Vagina (tissue), 2 donors: ENCODE measurements at regions not wholly inside any gene's neighbourhood (a gene's known extent, or its start where the extent isn't known, plus 50 kb on each side); places are given as distances from the start of the nearest gene placed in this dataset.

Source experiments
- POLR2A ChIP-seq, 2 donors: fragments of 450-650 bp; IDR thresholded peaks; one replicate each; pipeline ENCODE4 v1.6.1; 2017; ENCODE audit warnings: antibody characterized with exemption in 2 of 2, mild to moderate bottlenecking in 2 of 2, moderate library complexity in 2 of 2
- POLR2AphosphoS5 ChIP-seq, 2 donors: sonication (generic); formaldehyde crosslinking; IDR thresholded peaks; one replicate each; pipeline ENCODE4 v1.9.0; 2017; ENCODE audit warnings: antibody characterized with exemption in 2 of 2, mild to moderate bottlenecking in 2 of 2, low read depth in 1 of 2; ENCODE audit not compliant: insufficient read depth in 1 of 2
- TF ChIP-seq, protein P1 (sequence below), 3 experiments: fragments of 450-650 bp in 2 of 3; fragments of 200-600 bp in 1 of 3; sonication (generic) in 1 of 3; IDR thresholded peaks; one replicate each; pipeline ENCODE4 v1.5.1; 2017 to 2019; ENCODE audit warnings: antibody characterized with exemption in 3 of 3, mild to moderate bottlenecking in 2 of 3, moderate library complexity in 2 of 3

DNA sequence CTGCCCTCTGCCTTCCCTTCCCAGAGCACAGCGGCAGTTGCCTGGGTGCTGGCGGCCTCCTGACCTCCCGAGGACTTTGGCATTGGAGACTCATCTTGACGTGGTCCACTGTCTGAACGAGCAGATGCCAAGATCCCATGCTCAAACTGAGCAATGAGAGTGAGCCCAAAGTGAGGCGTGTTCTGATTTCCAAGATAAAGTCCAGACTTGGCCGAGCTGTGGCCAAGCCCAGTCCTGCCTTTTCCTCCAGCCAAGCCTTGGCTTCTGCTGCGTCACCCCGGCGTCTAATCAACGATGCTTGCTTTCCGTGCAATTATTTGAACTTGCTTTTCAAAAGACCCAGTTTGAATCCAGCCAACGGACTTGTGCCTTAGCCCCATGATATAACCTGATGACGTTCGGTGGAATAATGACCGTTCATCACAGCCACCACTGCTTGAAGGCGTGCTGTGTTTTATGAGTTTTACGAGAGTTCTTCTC is 179.2 kb downstream of the IRF8 start:
- TF ChIP-seq, protein P1, sequence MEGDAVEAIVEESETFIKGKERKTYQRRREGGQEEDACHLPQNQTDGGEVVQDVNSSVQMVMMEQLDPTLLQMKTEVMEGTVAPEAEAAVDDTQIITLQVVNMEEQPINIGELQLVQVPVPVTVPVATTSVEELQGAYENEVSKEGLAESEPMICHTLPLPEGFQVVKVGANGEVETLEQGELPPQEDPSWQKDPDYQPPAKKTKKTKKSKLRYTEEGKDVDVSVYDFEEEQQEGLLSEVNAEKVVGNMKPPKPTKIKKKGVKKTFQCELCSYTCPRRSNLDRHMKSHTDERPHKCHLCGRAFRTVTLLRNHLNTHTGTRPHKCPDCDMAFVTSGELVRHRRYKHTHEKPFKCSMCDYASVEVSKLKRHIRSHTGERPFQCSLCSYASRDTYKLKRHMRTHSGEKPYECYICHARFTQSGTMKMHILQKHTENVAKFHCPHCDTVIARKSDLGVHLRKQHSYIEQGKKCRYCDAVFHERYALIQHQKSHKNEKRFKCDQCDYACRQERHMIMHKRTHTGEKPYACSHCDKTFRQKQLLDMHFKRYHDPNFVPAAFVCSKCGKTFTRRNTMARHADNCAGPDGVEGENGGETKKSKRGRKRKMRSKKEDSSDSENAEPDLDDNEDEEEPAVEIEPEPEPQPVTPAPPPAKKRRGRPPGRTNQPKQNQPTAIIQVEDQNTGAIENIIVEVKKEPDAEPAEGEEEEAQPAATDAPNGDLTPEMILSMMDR (IDR thresholded peaks at IDR 0.05), result no peak
- no peak for TF ChIP-seq POLR2A (IDR thresholded peaks at IDR 0.05)
- no peak for TF ChIP-seq POLR2AphosphoS5 (IDR thresholded peaks at IDR 0.05; ENCODE audit: insufficient read depth in 1 of 2, low read depth in 1 of 2)
